GM21515 (cell line): ENCODE measurements at regions not wholly inside any gene's neighbourhood (a gene's known extent, or its start where the extent isn't known, plus 50 kb on each side); places are given as distances from the start of the nearest gene placed in this dataset.
"Not testable (repeated sequence)": the region's sequence is repeated elsewhere in the genome, so short reads cannot be mapped to it uniquely, and the experiment has no call there.

Experiments
- ATAC-seq: cut with Tn5 transposase; IDR thresholded peaks from one replicate; pipeline ENCODE4 v1.9.1; 2021; ENCODE audit not compliant: unreplicated experiment

- ATAC-seq: no peak
Observed at GRCh38 chr9:84501587-84501986, 161.0 kb upstream of the SLC28A3 start.

GRCh38 chr9:84502066-84502465 is 161.5 kb upstream of the SLC28A3 start:
- ATAC-seq: no peak

GRCh38 chr9:84504360-84504759 is 163.8 kb upstream of the SLC28A3 start:
- no peak for ATAC-seq

GRCh38 chr9:84511651-84512050 is 157.9 kb upstream of the NTRK2 start:
- ATAC-seq: no peak

- no peak for ATAC-seq
Observed at GRCh38 chr9:84512493-84512892, 157.0 kb upstream of the NTRK2 start.

- ATAC-seq: no peak
Observed at GRCh38 chr9:84513473-84513872, 156.1 kb upstream of the NTRK2 start.

- no peak for ATAC-seq
Observed at GRCh38 chr9:84513979-84514378, 155.6 kb upstream of the NTRK2 start.

GRCh38 chr9:84514421-84514820 is 155.1 kb upstream of the NTRK2 start:
- ATAC-seq: no peak

- no peak for ATAC-seq
Observed at GRCh38 chr9:84517026-84517425, 152.5 kb upstream of the NTRK2 start.

GRCh38 chr9:84519413-84519812 is 150.1 kb upstream of the NTRK2 start:
- ATAC-seq: no peak

- no peak for ATAC-seq
Observed at GRCh38 chr9:84521208-84521607, 148.3 kb upstream of the NTRK2 start.

GRCh38 chr9:84526211-84526610 is 143.3 kb upstream of the NTRK2 start:
- not testable (repeated sequence) for ATAC-seq

- ATAC-seq: not testable (repeated sequence)
Observed at GRCh38 chr9:84527060-84527720, 142.3 kb upstream of the NTRK2 start.

- ATAC-seq: not testable (repeated sequence)
Observed at GRCh38 chr9:84535973-84536372, 133.6 kb upstream of the NTRK2 start.

GRCh38 chr9:84538879-84539278 is 130.7 kb upstream of the NTRK2 start:
- ATAC-seq: no peak

GRCh38 chr9:84542554-84542953 is 127.0 kb upstream of the NTRK2 start:
- no peak for ATAC-seq

GRCh38 chr9:84554069-84554664 is 115.4 kb upstream of the NTRK2 start:
- no peak for ATAC-seq

GRCh38 chr9:84556556-84556955 is 113.0 kb upstream of the NTRK2 start:
- ATAC-seq: no peak

- no peak for ATAC-seq
Observed at GRCh38 chr9:84557751-84558150, 111.8 kb upstream of the NTRK2 start.

GRCh38 chr9:84563691-84564090 is 105.8 kb upstream of the NTRK2 start:
- no peak for ATAC-seq

- ATAC-seq: no peak
Observed at GRCh38 chr9:84567805-84568204, 101.7 kb upstream of the NTRK2 start.

GRCh38 chr9:84570482-84571154 is 98.9 kb upstream of the NTRK2 start:
- no peak for ATAC-seq
